M059J (cell line): ENCODE measurements at regions not wholly inside any gene's neighbourhood (a gene's known extent, or its start where the extent isn't known, plus 50 kb on each side); places are given as distances from the start of the nearest gene placed in this dataset.
"Not testable (repeated sequence)": the region's sequence is repeated elsewhere in the genome, so short reads cannot be mapped to it uniquely, and the experiment has no call there.

Experiments used
- DNase-seq: peaks from one replicate; pipeline ENCODE4 v3.0.0-alpha.2; 2012; ENCODE audit warnings: low read depth

DNA sequence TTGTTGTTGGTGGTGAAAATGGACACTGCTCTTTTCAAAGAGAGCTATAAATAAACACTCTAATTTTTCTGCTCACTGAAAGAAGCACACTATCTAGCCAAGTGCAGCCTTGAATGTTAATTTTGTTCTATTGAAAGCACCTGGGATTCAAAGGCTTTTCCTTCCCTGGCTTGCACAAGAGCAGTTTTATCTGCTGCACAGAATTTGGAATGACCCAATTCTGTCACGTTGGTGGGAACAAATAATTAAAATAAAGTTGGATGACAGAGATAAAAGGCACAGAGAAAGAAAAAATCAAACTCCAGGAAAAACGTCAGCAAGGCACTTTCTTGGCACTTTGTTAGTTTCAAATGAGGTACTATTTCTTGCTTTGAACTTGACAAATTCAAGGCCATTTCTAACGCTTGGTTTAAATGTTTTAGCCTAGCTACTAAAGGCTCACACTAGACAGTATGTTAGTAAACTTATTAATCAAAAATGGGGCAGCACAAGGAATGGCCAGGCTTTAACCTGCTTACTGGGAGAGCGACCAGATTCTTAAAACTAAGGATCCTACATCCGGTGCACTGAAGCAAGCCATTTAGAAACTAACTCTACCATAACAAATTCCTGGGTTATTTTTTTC is 145.5 kb upstream of the ARG1 start:
- no peak for DNase-seq

- peak; percentile 68 for DNase-seq
Measured at GRCh38 chr6:131430531-131430930, 142.5 kb upstream of the ARG1 start.

- no peak for DNase-seq
Measured at GRCh38 chr6:131431718-131432117, 141.3 kb upstream of the ARG1 start.

- no peak for DNase-seq
Measured at GRCh38 chr6:131433927-131434326, 139.1 kb upstream of the ARG1 start.

DNA sequence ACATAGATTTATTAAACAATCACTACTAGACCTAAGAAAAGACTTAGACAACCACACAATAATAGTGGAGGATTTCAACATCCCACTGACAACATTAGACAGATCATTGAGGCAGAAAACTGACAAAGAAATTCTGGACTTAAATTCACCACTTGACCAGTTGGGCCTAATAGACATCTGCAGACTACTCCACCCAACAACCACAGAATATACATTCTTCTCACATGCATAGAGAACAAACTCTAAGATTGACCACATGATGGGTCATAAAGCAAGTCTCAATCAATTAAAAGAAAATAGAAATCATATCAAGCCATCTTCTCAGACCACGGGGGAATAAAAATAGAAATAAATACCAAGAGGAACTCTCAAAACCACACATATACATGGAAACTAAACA is 136.7 kb upstream of the ARG1 start:
- no peak for DNase-seq

DNA sequence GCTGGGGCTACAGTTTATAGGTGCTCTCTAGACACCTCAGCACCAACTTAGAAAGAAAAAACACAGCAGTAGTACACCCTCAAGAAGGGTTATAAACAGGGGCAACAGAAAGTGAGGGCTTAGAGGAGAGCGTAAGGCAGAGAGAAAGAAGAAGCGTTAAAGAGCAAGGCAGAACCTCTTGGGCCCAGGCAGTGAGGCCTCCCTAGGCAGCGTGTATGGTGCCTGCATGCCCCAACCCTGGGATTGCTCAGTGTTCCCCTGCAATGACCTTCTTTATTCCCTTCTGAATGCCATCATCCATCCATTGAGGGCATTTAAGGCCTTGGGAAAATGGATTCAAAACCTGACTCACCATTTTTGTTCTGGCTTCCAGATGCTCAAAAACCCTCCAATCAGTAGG is 130.0 kb upstream of the ARG1 start:
- DNase-seq, result no peak

GRCh38 chr6:131443514-131443913 is 129.5 kb upstream of the ARG1 start:
- DNase-seq, result no peak

DNA sequence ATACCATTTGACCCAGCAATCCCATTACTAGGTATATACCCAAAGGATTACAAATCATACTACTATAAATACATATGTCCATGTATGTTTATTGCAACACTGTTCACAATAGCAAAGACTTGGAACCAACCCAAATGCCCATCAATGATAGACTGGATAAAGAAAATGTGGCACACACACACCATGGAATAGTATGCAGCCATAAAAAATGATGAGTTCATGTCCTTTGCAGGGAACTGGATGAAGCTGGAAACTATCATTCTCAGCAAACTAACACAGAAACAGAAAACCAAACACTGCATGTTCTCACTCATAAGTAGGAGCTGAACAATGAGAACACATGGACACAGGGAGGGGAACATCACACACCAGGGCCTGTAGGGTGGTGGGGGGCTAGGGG is 127.7 kb upstream of the ARG1 start:
- not testable (repeated sequence) for DNase-seq

DNA sequence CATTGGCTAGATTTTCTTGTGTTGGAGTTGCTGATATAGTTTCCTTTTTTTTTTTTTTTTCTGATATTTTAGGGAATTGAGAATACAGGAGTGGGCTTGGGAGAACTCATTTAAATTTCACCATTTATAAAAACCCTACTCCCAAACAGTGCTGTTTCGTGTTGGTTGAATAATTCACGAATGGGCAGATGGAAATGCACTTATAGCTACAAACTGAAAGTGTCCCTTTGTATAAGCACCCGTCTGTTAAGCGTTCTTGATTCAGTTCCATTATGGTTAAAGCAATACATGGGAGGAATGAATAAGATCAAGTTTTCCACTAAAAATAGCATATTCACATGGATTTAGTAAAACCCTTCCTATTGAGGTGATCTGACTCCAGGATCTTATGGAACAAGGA is 122.2 kb upstream of the ARG1 start:
- no peak for DNase-seq

GRCh38 chr6:131451321-131452144 is 121.5 kb upstream of the ARG1 start:
- DNase-seq, result no peak

DNA sequence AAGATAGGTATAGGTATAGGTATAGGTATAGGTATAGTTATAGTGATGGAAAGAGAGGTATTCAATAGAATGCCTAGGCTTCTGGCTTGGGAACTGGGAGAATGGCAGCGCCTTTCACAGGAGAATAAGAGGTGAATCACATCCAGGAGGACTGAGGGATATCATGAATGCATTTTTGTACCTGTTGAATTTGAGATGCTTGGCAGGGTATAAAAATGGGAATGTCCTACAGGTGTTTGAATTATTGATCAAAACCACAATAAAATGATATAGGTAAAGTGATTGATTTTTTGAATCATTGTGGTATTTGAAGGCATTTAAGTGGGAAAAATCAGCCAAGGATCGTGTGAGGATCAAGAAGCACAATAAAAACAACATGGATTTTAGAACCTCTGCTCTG is 119.2 kb upstream of the ARG1 start:
- DNase-seq, result no peak

DNA sequence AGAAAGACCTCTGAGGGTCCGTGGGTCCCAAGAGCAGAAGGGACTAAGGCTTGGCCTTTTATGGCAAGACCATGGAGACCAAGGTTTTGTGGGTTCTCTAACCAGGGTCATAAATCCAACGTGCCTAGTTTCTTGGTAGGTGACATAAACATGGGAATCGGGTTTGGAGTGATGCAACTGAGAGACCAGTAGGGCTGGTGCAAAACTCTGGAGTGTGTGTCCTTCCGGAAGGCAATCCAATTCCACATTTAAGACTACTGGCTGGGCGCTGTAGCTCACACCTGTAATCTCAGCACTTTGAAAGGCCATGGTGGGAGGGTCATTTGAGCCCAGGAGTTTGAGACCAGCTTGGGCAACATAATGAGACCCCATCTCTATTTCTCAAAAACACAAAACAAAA is 116.5 kb upstream of the ARG1 start:
- DNase-seq, result no peak

GRCh38 chr6:131459005-131459404 is 114.0 kb upstream of the ARG1 start:
- no peak for DNase-seq

- DNase-seq, result peak; percentile 30
Measured at GRCh38 chr6:131460614-131461000, 112.4 kb upstream of the ARG1 start.

- DNase-seq, result peak; percentile 22
Measured at GRCh38 chr6:131469130-131469529, 103.9 kb upstream of the ARG1 start.

DNA sequence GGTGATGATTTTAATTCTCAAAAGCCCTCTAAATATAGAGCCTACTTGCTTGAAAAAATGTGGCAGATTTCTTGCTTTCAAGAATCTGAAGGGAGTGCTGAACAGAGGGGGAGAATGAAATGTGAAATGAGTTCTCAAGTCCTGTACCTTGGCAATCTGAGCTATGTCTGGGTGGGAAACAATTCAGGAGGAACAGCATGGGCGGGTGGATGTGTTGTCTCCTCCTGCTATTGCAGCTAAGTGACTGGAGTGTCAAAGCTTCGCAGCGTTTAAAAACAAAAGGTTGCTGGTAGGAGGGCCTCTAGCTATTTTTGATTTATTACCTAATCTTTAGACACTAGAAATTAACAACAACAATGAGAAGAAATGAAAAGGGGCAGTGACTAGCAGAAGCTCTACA is 102.5 kb upstream of the ARG1 start:
- DNase-seq, result peak; percentile 35

- DNase-seq, result no peak
Measured at GRCh38 chr6:131471331-131471730, 101.7 kb upstream of the ARG1 start.

DNA sequence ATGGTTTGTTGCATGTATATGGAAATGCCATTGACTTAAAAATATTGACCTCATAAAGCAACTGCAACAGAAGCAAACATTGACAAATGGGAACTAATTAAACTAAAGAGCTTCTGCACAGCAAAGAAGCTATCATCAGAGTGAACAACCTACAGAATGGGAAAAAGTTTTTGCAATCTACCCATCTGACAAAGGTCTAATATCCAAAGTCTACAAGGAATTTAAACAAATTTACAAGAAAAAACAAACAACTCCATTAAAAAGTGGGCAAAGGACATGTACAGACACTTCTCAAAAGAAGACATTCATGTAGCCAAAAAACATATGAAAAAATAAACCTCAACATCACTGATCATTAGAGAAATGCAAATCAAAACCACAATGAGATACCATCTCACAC is 99.7 kb upstream of the ARG1 start:
- DNase-seq, result not testable (repeated sequence)

DNA sequence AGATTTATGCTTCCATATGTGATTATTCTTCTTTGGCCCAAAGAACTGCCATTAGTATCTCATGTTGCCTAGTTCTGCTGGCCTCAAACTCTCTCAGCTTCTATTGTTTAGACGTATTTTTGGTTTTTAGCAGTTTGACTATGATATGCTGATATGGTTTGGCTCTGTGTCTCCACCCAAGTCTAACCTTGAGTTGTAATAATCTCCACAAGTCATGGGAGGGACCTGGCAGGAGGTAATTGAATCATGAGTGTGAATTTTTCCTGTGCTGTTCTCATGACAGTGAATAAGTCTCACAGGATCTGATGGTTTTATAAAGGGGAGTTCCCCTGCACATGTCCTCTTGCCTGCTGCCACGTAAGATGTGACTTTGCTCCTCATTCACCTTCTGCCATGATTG is 96.7 kb upstream of the ARG1 start:
- no peak for DNase-seq

GRCh38 chr6:131478740-131479211 is 94.2 kb upstream of the ARG1 start:
- not testable (repeated sequence) for DNase-seq

DNA sequence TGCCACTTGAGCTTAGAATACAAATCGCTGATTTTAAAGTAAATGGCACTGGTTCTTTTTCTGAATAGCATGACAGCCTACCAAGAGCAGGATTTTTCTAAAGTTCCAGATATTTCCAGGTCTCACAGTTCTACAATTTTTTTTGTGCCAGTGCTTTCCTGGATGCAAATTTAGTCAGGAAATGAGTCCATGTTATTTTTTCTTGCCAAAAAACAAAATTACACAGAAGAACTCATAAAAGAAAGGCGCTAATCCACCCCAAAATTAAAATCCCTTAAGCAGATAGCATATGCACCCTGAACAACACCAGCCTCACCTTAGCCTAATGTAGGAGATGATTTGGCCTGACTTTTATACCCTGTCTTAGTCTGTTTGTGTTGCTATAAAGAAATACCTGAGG is 86.4 kb upstream of the ARG1 start:
- DNase-seq, result no peak

DNA sequence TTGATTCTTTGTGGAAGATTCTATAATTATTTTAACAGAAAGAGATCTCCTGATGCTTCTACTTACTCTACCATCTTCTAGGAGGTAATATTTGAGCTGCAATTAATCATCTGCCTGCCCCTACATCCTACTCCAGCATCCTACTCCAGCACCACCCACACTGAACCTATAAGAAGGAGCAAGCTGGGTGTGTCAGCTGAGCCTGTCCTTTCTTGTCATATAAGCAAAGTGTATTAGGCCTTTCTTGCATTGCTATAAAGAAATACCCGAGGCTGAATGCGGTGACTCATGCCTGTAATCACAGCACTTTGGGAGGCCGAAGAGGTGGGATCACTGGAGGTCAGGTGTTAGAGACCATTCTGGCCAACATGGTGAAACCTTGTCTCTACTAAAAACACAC is 84.2 kb upstream of the ARG1 start:
- DNase-seq, result peak; percentile 46

- DNase-seq, result no peak
Measured at GRCh38 chr6:131490441-131490840, 82.6 kb upstream of the ARG1 start.
